ENCODE measurements at regions not wholly inside any gene's neighbourhood (a gene's known extent, or its start where the extent isn't known, plus 50 kb on each side); places are given as distances from the start of the nearest gene placed in this dataset.

DNA sequence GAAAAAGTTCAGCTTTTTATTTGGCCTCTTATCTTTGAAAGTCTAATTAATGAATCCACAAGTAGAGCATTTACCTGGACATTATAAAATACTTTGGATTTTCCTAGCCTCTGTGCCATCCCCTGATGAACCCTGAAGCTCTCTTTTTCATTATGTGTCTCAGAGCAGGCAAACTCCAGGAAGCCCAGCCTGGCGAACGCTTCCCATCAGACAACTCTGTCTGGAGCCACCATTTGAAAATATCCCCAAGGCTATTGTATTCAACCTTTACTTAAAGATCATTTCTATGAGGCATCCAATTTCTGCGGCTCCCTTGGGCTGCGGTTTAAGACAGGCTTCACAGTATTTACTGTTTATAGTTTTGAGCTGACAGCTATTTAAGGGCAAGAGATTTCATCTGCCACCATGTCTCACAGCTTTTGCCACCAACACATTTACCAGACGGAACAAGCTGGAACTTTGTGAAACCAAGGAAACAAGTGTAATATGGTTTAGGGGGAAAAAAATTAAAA, 257.2 kb upstream of the GLI3 start:
- no peak for DNase-seq (ENCODE audit: low read depth, low spot score)
- ChIA-PET CTCF (interaction anchor here (1.2 kb wide), 1 partner anchor 554 kb away, joined by 3 read pairs; no protein-coding TSS in a partner anchor), POLR2A (interaction anchor here (0.7 kb wide), 1 partner anchor 503 kb away, joined by 4 read pairs; no protein-coding TSS in a partner anchor)
- TF ChIP-seq, protein P1, sequence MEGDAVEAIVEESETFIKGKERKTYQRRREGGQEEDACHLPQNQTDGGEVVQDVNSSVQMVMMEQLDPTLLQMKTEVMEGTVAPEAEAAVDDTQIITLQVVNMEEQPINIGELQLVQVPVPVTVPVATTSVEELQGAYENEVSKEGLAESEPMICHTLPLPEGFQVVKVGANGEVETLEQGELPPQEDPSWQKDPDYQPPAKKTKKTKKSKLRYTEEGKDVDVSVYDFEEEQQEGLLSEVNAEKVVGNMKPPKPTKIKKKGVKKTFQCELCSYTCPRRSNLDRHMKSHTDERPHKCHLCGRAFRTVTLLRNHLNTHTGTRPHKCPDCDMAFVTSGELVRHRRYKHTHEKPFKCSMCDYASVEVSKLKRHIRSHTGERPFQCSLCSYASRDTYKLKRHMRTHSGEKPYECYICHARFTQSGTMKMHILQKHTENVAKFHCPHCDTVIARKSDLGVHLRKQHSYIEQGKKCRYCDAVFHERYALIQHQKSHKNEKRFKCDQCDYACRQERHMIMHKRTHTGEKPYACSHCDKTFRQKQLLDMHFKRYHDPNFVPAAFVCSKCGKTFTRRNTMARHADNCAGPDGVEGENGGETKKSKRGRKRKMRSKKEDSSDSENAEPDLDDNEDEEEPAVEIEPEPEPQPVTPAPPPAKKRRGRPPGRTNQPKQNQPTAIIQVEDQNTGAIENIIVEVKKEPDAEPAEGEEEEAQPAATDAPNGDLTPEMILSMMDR (IDR thresholded peaks at IDR 0.05; ENCODE audit: insufficient read depth, low read length, missing control alignments) = no peak
- H3K4me3 ChIP-seq (ENCODE audit: low read depth, low read length) = no peak overlapping the region

DNA sequence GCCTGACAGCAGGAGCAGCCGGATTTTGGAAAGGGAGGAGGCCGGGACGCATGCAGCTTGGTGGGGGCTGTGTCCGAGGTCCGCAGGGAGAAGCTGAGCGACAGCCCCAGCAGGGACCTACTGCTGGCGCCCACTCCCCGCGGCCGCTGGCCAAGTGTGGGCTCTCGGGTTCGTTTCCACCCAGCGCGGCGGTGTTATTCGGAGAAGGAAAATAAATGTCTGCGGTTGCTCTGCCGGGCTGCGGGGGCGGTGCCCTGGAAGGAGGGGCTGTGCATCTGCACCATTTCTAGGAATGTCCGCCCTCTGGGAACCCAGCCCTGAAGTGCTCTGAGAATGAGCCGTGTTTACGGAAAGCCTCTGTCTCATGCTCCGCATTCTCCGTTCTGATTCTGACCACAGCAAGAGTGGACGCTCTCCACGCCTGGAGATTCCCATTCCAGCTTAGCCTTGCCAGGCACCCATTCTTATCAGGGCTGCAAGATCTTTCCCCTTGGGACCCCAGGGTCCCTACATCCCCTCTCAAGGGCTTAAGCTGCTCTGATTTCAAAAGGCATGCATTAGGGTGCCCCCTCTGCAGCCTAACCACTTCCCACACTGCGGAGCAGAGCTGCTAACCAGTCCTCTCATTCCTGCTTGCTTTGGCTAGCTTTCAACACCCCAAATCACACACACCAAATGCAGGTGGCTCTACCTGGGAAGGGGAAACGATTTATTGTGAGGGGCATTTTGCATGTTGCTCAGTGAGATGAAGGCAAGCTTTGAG, 256.6 kb upstream of the GLI3 start:
- POLR2A ChIA-PET = interaction anchor here (0.7 kb wide), 1 partner anchor 503 kb away, joined by 4 read pairs; no protein-coding TSS in a partner anchor
- DNase-seq (ENCODE audit: low read depth, low spot score) = peak; percentile 41
- CTCF ChIA-PET = interaction anchor here (1.2 to 1.7 kb wide), 2 partner anchors 20 to 553 kb away, joined by 3 to 4 read pairs; no protein-coding TSS in a partner anchor
- H3K4me3 ChIP-seq (ENCODE audit: low read depth, low read length) = peak overlapping the region; percentile 53
- TF ChIP-seq, protein P1 (IDR thresholded peaks at IDR 0.05; ENCODE audit: insufficient read depth, low read length, missing control alignments) = no peak

DNA sequence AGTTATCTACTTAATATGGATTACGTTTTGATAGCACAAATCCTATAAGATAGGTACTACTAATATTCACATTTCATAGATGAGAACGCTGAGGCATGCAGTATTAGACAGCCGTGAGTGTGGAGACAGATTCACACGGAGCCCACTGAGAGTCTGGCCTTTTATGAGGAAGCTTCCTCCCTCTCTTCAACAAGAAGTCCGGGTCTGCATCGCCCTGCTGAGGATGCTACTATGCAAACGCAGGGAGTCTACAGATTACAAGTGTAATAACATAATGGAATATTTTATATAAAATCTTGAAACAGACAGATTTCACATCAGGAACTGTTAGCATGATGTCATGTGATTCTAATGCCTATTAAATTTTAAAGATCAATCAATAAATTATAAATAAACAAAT, 255.9 kb upstream of the GLI3 start:
- POLR2A ChIA-PET = no interaction called here
- CTCF ChIA-PET = interaction anchor here (1.7 kb wide), 1 partner anchor 19 kb away, joined by 4 read pairs; no protein-coding TSS in a partner anchor
- no peak overlapping the region for H3K4me3 ChIP-seq (ENCODE audit: low read depth, low read length)
- TF ChIP-seq, protein P1 (IDR thresholded peaks at IDR 0.05; ENCODE audit: insufficient read depth, low read length, missing control alignments) = no peak
- DNase-seq (ENCODE audit: low read depth, low spot score) = no peak

DNA sequence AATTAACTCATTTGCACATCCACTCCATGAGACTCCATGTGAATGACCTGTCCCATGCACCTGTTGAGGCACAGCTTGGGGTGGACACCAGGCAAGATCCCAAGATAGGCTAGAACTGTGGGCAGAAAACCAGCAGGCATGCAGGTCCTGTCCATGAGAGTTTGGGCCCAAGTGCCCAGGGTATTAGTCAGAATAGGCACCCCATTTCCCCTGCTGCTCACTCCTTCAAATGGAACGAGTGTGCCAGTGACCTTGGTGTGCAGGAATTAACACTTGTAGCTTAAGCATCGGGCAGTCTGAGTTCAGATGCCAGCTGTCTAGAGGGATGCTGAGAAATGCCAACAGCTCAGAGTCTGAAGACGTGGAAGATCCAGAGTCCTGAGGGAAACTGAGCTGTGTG, 254.1 kb upstream of the GLI3 start:
- POLR2A ChIA-PET = no interaction called here
- CTCF ChIA-PET = interaction anchor here (1.2 kb wide), 1 partner anchor 512 kb away, joined by 4 read pairs; no protein-coding TSS in a partner anchor
- no peak for DNase-seq (ENCODE audit: low read depth, low spot score)
- no peak overlapping the region for H3K4me3 ChIP-seq (ENCODE audit: low read depth, low read length)
- TF ChIP-seq, protein P1 (IDR thresholded peaks at IDR 0.05; ENCODE audit: insufficient read depth, low read length, missing control alignments) = no peak

DNA sequence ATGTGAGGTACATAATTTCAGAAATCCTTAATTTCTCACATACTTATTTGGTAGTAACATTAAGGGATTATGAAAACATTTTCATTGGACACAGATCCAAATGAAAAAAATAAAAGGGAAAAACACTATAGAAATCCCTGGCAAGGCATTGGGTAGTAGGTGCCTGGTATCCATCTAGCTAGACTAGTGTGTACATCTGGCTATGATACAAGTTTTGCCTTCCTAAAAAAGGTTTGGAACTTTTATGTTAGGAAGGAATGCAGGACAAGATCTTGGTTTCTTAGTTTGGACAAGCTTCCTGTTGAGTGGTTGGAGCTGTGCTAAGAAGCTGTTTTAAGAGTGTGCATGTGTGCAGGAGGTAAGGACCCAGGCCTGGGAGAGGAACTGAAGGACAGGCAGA, 252.3 kb upstream of the GLI3 start:
- TF ChIP-seq, protein P1 (IDR thresholded peaks at IDR 0.05; ENCODE audit: insufficient read depth, low read length, missing control alignments) = no peak
- H3K4me3 ChIP-seq (ENCODE audit: low read depth, low read length) = no peak overlapping the region
- no peak for DNase-seq (ENCODE audit: low read depth, low spot score)
- ChIA-PET CTCF (no interaction called here), POLR2A (no interaction called here)

DNA sequence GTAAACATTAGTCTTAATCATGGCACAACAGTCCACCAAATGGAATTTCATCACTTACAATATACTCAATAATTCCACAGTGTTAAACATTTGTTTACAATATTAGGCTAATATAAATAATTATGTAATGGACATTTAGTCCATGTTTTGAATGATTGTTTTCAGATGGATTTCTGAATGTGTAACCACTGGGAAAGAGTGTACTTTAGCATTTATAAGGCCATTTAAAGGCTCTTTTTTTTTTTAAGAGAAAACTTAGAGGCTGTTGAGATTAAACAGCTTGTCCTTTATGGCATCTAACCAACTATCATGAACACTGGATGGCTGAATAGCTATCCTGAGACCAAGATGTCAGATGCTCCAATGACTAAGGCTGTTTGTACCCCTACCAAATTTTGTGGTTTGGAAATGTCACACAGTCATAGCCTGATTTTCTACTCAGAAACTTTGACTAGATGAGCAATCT, 248.3 kb upstream of the GLI3 start:
- DNase-seq (ENCODE audit: low read depth, low spot score) = no peak
- POLR2A ChIA-PET = no interaction called here
- TF ChIP-seq, protein P1 (IDR thresholded peaks at IDR 0.05; ENCODE audit: insufficient read depth, low read length, missing control alignments) = no peak
- CTCF ChIA-PET = no interaction called here
- no peak overlapping the region for H3K4me3 ChIP-seq (ENCODE audit: low read depth, low read length)
